Suprapubic skin (tissue), 4 donors: ENCODE measurements at regions not wholly inside any gene's neighbourhood (a gene's known extent, or its start where the extent isn't known, plus 50 kb on each side); places are given as distances from the start of the nearest gene placed in this dataset.

Source experiments
- POLR2A ChIP-seq, 2 donors: fragments of 450-650 bp; IDR thresholded peaks; one replicate each; pipeline ENCODE4 v1.6.1; 2017; ENCODE audit warnings: antibody characterized with exemption in 2 of 2, mild to moderate bottlenecking in 2 of 2, moderate library complexity in 2 of 2
- POLR2AphosphoS5 ChIP-seq, 3 donors: sonication (generic); formaldehyde crosslinking; IDR thresholded peaks; one replicate each; pipeline ENCODE4 v1.6.1; 2017; ENCODE audit warnings: antibody characterized with exemption in 3 of 3
- TF ChIP-seq, protein P1 (sequence below), 2 donors: fragments of 200-600 bp in 1 of 2; fragments of 450-650 bp in 1 of 2; sonication (generic) in 1 of 2; IDR thresholded peaks; one replicate each; pipeline ENCODE4 v1.5.1; 2016 to 2019; ENCODE audit warnings: antibody characterized with exemption in 2 of 2, mild to moderate bottlenecking in 1 of 2, moderate library complexity in 1 of 2

DNA sequence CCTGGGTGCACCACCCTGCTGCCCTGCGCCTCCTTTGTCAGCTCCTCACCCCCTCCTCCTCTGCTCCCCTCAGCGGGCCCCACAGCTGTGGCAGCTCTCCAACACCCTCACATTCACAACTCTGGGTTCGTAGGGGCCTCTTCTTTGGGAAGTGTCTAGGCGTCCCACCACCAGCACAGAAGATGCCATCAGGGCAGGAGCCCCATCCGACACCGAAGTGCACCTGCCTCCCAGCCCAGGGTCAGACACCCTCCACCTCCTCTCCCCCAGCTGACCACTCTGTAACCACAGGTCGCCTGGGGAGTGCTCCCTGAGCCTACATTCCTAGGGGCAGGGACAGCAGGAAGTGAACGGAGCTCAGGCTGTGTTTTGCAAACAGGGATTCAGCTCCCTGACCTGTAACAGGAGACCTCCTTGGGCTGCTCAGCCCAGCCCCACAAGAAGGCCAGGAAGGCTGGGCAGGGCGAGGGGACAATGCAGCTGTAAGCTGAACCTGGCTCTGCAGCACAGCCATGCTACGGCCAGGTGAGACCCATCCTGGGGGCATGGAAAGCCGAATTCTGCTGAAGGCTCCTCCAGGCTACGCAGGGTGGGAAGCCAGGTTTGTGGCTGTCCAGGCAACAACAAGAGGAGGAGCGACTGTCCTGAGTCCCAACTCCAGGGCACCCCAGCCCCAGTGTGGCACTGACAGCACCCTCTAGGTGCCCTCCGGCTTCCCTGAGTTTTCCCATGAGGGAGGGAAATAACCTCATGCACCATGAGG is 269.0 kb downstream of the GOLGA6L6 start:
- no peak for TF ChIP-seq POLR2AphosphoS5 (IDR thresholded peaks at IDR 0.05)
- TF ChIP-seq, protein P1, sequence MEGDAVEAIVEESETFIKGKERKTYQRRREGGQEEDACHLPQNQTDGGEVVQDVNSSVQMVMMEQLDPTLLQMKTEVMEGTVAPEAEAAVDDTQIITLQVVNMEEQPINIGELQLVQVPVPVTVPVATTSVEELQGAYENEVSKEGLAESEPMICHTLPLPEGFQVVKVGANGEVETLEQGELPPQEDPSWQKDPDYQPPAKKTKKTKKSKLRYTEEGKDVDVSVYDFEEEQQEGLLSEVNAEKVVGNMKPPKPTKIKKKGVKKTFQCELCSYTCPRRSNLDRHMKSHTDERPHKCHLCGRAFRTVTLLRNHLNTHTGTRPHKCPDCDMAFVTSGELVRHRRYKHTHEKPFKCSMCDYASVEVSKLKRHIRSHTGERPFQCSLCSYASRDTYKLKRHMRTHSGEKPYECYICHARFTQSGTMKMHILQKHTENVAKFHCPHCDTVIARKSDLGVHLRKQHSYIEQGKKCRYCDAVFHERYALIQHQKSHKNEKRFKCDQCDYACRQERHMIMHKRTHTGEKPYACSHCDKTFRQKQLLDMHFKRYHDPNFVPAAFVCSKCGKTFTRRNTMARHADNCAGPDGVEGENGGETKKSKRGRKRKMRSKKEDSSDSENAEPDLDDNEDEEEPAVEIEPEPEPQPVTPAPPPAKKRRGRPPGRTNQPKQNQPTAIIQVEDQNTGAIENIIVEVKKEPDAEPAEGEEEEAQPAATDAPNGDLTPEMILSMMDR (IDR thresholded peaks at IDR 0.05), result no peak
- TF ChIP-seq POLR2A (IDR thresholded peaks at IDR 0.05), result no peak
